ENCODE measurements at regions not wholly inside any gene's neighbourhood (a gene's known extent, or its start where the extent isn't known, plus 50 kb on each side); places are given as distances from the start of the nearest gene placed in this dataset.
A peak's percentile ranks its signal among the peaks of the same experiment; 100 is the strongest.

GRCh38 chr9:129383561-129384490 is 205.8 kb upstream of the IER5L start:
- H3K4me1 ChIP-seq (replicated peaks in 1 of 2), result peaks cover 22 to 23% of the 10 kb centered on the region in 2 donors
- in situ Hi-C loops (cut with MboI; ENCODE audit: low pct_unique_long_range_greater_than_20kb in 2 of 9, low sequenced_read_pairs in 9 of 9, unreplicated experiment in 9 of 9), result loop anchor here in 1 of 9 experiments (25.0 kb wide), 1 partner anchor 228 kb away; the partner anchor contains the start of gene C9orf50
- WGBS, 10 experiments, result 30 to 100% (median 63%) methylated on average over 1 to 24 of the region's 65 CpGs; no CpG with 5 or more reads in 2 of the 10 experiments
- H3K4me3 ChIP-seq, result peak overlapping the region in 2 of 5 donors; percentile 5 to 12
- H3K27ac ChIP-seq, result no peak overlapping the region
- ATAC-seq (replicated peaks in 6 of 8), result peak; percentile 63 to 97 (median 77)

GRCh38 chr9:129383019-129383560 is 205.0 kb upstream of the IER5L start:
- WGBS, 10 experiments, result no CpG with 5 or more reads among the region's 29 CpGs
- peak; percentile 18 to 65 (median 31) for ATAC-seq (replicated peaks in 6 of 8)
- Histone ChIP-seq H3K4me1 (replicated peaks in 1 of 2) (peaks cover 29 to 30% of the 10 kb centered on the region in 2 donors), H3K4me3 (peak overlapping the region in 1 of 5 donors; percentile 12), H3K27ac (no peak overlapping the region)
- in situ Hi-C loops (cut with MboI; ENCODE audit: low pct_unique_long_range_greater_than_20kb in 2 of 9, low sequenced_read_pairs in 9 of 9, unreplicated experiment in 9 of 9), result loop anchor here in 1 of 9 experiments (25.0 kb wide), 1 partner anchor 229 kb away; the partner anchor contains the start of gene C9orf50

GRCh38 chr9:129382281-129383018 is 204.4 kb upstream of the IER5L start:
- H3K4me1 ChIP-seq (replicated peaks in 1 of 2), result peaks cover 34 to 37% of the 10 kb centered on the region in 2 donors
- ATAC-seq (replicated peaks in 6 of 8), result no peak
- in situ Hi-C loops (cut with MboI; ENCODE audit: low pct_unique_long_range_greater_than_20kb in 2 of 9, low sequenced_read_pairs in 9 of 9, unreplicated experiment in 9 of 9), result loop anchor here in 1 of 9 experiments (25.0 kb wide), 1 partner anchor 230 kb away; the partner anchor contains the start of gene C9orf50
- no peak overlapping the region for H3K27ac ChIP-seq
- no peak overlapping the region for H3K4me3 ChIP-seq
- 100% methylated on average over 1 to 2 of the region's 5 CpGs; no CpG with 5 or more reads in 8 of the 10 experiments for WGBS, 10 experiments

GRCh38 chr9:129381481-129381957 is 203.5 kb upstream of the IER5L start:
- peaks cover 31 to 40% of the 10 kb centered on the region in 2 donors for H3K4me1 ChIP-seq (replicated peaks in 1 of 2)
- ATAC-seq (replicated peaks in 6 of 8), result no peak
- H3K27ac ChIP-seq, result no peak overlapping the region
- no peak overlapping the region for H3K4me3 ChIP-seq
- in situ Hi-C loops (cut with MboI; ENCODE audit: low pct_unique_long_range_greater_than_20kb in 2 of 9, low sequenced_read_pairs in 9 of 9, unreplicated experiment in 9 of 9), result loop anchor here in 1 of 9 experiments (25.0 kb wide), 1 partner anchor 231 kb away; the partner anchor contains the start of gene C9orf50
- 70 to 92% (median 87%) methylated on average over 1 to 9 of the region's 12 CpGs; no CpG with 5 or more reads in 3 of the 10 experiments for WGBS, 10 experiments

- H3K4me3 ChIP-seq, result no peak overlapping the region
- no peak for ATAC-seq (replicated peaks in 6 of 8)
- no peak overlapping the region for H3K27ac ChIP-seq
- peaks cover 30 to 40% of the 10 kb centered on the region in 2 donors for H3K4me1 ChIP-seq (replicated peaks in 1 of 2)
- 0 to 100% (median 83%) methylated on average over 1 to 8 of the region's 9 CpGs; no CpG with 5 or more reads in 6 of the 10 experiments for WGBS, 10 experiments
- in situ Hi-C loops (cut with MboI; ENCODE audit: low pct_unique_long_range_greater_than_20kb in 2 of 9, low sequenced_read_pairs in 9 of 9, unreplicated experiment in 9 of 9), result loop anchor here in 1 of 9 experiments (25.0 kb wide), 1 partner anchor 231 kb away; the partner anchor contains the start of gene C9orf50
Measured at GRCh38 chr9:129380961-129381401, 202.9 kb upstream of the IER5L start.

- peaks cover 30 to 40% of the 10 kb centered on the region in 2 donors for H3K4me1 ChIP-seq (replicated peaks in 1 of 2)
- 4 to 92% (median 76%) methylated on average over 3 to 8 of the region's 8 CpGs; no CpG with 5 or more reads in 3 of the 10 experiments for WGBS, 10 experiments
- no peak overlapping the region for H3K27ac ChIP-seq
- in situ Hi-C loops (cut with MboI; ENCODE audit: low pct_unique_long_range_greater_than_20kb in 2 of 9, low sequenced_read_pairs in 9 of 9, unreplicated experiment in 9 of 9), result loop anchor here in 1 of 9 experiments (25.0 kb wide), 1 partner anchor 232 kb away; the partner anchor contains the start of gene C9orf50
- ATAC-seq (replicated peaks in 6 of 8), result no peak
- H3K4me3 ChIP-seq, result no peak overlapping the region
Measured at GRCh38 chr9:129379886-129380285, 201.8 kb upstream of the IER5L start.

- no peak overlapping the region for H3K4me3 ChIP-seq
- WGBS, 10 experiments, result 71 to 100% (median 85%) methylated on average over 1 to 11 of the region's 16 CpGs; no CpG with 5 or more reads in 1 of the 10 experiments
- ATAC-seq (replicated peaks in 6 of 8), result no peak
- peaks cover 30 to 40% of the 10 kb centered on the region in 2 donors for H3K4me1 ChIP-seq (replicated peaks in 1 of 2)
- H3K27ac ChIP-seq, result peak overlapping the region in 1 of 2 donors; percentile 77
- in situ Hi-C loops (cut with MboI; ENCODE audit: low pct_unique_long_range_greater_than_20kb in 2 of 9, low sequenced_read_pairs in 9 of 9, unreplicated experiment in 9 of 9), result loop anchor here in 1 of 9 experiments (25.0 kb wide), 1 partner anchor 233 kb away; the partner anchor contains the start of gene C9orf50
Measured at GRCh38 chr9:129379181-129379836, 201.2 kb upstream of the IER5L start.

- H3K4me3 ChIP-seq, result no peak overlapping the region
- in situ Hi-C loops (cut with MboI; ENCODE audit: low pct_unique_long_range_greater_than_20kb in 2 of 9, low sequenced_read_pairs in 9 of 9, unreplicated experiment in 9 of 9), result loop anchor here in 1 of 9 experiments (25.0 kb wide), 1 partner anchor 234 kb away; the partner anchor contains the start of gene C9orf50
Measured at GRCh38 chr9:129377931-129378661, 200.0 kb upstream of the IER5L start.

GRCh38 chr9:129377181-129377580 is 199.1 kb upstream of the IER5L start:
- WGBS, 10 experiments, result 45 to 80% (median 73%) methylated on average over 1 to 5 of the region's 5 CpGs; no CpG with 5 or more reads in 1 of the 10 experiments
- no peak for ATAC-seq (replicated peaks in 6 of 8)
- Histone ChIP-seq H3K27ac (no peak overlapping the region), H3K4me1 (replicated peaks in 1 of 2) (peaks cover 17 to 26% of the 10 kb centered on the region in 2 donors), H3K4me3 (no peak overlapping the region)
- in situ Hi-C loops (cut with MboI; ENCODE audit: low pct_unique_long_range_greater_than_20kb in 2 of 9, low sequenced_read_pairs in 9 of 9, unreplicated experiment in 9 of 9), result loop anchor here in 1 of 9 experiments (25.0 kb wide), 1 partner anchor 235 kb away; the partner anchor contains the start of gene C9orf50

More at GRCh38 chr9:129377931-129378661, 200.0 kb upstream of the IER5L start:
- Histone ChIP-seq H3K27ac (peak overlapping the region; percentile 66 to 77), H3K4me1 (replicated peaks in 1 of 2) (peaks cover 21 to 32% of the 10 kb centered on the region in 2 donors)
- WGBS, 10 experiments, result 40 to 100% (median 72%) methylated on average over 1 to 11 of the region's 28 CpGs
- peak in 5 of 8 experiments; percentile 34 to 81 (median 57) for ATAC-seq (replicated peaks in 6 of 8)

GRCh38 chr9:129375845-129376244 is 197.8 kb upstream of the IER5L start:
- in situ Hi-C loops (cut with MboI; ENCODE audit: low pct_unique_long_range_greater_than_20kb in 2 of 9, low sequenced_read_pairs in 9 of 9, unreplicated experiment in 9 of 9), result loop anchor here in 1 of 9 experiments (25.0 kb wide), 1 partner anchor 236 kb away; the partner anchor contains the start of gene C9orf50
- H3K4me3 ChIP-seq, result no peak overlapping the region
- 52 to 100% (median 78%) methylated on average over 2 to 5 of the region's 5 CpGs for WGBS, 10 experiments
- no peak overlapping the region for H3K27ac ChIP-seq
- ATAC-seq (replicated peaks in 6 of 8), result no peak
- H3K4me1 ChIP-seq (replicated peaks in 1 of 2), result peaks cover 17 to 26% of the 10 kb centered on the region in 2 donors

- Histone ChIP-seq H3K4me1 (replicated peaks in 1 of 2) (peaks cover 17 to 23% of the 10 kb centered on the region in 2 donors), H3K27ac (no peak overlapping the region), H3K4me3 (no peak overlapping the region)
- in situ Hi-C loops (cut with MboI; ENCODE audit: low pct_unique_long_range_greater_than_20kb in 2 of 9, low sequenced_read_pairs in 9 of 9, unreplicated experiment in 9 of 9), result loop anchor here in 1 of 9 experiments (25.0 kb wide), 1 partner anchor 238 kb away; the partner anchor contains the start of gene C9orf50
- ATAC-seq (replicated peaks in 6 of 8), result no peak
- 58 to 100% (median 79%) methylated on average over 1 to 2 of the region's 2 CpGs; no CpG with 5 or more reads in 1 of the 10 experiments for WGBS, 10 experiments
Measured at GRCh38 chr9:129374651-129375050, 196.6 kb upstream of the IER5L start.

Measured in motor neuron (in vitro differentiated cells).